ENCODE measurements at regions not wholly inside any gene's neighbourhood (a gene's known extent, or its start where the extent isn't known, plus 50 kb on each side); places are given as distances from the start of the nearest gene placed in this dataset.

DNA sequence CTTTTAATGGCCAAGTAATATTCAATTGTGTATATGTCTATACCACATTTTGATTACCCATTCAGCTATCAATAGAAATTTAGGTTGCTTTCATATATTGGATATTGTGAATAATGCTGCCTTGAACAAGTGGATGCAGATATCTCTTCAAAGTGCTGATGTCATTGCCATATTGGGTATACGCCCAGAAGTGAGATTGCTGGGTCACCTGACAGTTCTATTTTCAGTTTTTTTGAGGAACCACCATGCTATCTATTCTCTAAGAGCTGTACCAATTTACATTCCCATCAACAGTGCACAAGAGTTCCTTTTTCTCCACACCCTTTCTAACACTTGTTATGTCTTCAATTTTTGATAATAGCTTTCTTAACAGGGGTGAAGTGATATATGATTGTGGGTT is 306.9 kb downstream of the ZNF516 start:
- DNase-seq (no peak), ATAC-seq (no peak)
- Mint-ChIP-seq H3K4me3 (no peak overlapping the region), H3K36me3 (ENCODE audit: low read depth) (no peaks in the 10 kb centered on the region), H3K9me3 (peaks cover 4% of the 10 kb centered on the region), H3K4me1 (no peaks in the 10 kb centered on the region), H3K27ac (no peak overlapping the region), H3K27me3 (peaks cover 5% of the 10 kb centered on the region)

DNA sequence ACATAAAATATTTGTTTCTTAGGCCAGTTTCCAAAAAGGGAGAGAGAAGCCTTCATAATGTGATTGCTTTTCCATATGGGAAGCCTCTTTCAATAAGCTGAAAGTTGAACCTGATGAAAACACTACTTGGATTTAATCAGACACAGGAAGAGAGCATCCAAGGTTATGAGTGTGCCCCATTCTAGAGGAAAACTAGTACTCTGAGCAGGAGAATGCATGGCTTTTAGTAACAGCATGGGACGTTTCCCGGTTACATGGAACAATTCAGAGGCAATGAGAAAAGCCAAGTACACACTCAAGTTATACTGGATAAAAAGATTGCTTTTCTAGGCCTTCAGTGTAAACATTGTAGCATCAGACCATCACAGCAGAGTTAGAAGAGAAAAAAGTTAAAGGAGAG is 315.8 kb downstream of the ZNF516 start:
- DNase-seq (no peak), ATAC-seq (no peak)
- no peak overlapping the region for H3K4me3 Mint-ChIP-seq
- H3K27me3 Mint-ChIP-seq: peaks cover 2% of the 10 kb centered on the region
- H3K27ac Mint-ChIP-seq: no peak overlapping the region
- no peaks in the 10 kb centered on the region for H3K9me3 Mint-ChIP-seq
- no peaks in the 10 kb centered on the region for H3K4me1 Mint-ChIP-seq
- H3K36me3 Mint-ChIP-seq (ENCODE audit: low read depth): no peaks in the 10 kb centered on the region

DNA sequence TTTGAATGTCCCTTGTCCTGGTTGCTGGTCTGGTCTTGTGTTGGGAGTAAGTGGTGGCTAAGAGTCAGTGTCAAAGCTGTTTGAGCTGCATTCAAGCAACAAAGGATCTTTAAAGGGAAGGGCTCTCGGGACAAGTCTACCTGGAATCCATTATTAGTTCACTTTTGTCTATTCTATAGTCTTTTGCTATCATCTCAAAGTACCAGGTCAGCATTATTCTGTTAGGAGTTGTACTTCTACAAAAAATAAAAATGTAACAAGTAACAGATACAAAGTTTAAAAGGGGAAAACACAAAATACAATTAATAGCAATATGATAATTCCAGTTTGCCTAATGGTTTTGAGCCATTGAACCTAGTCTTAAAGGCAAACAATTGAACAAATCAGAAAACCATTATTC is 317.9 kb downstream of the ZNF516 start:
- ATAC-seq (no peak), DNase-seq (no peak)
- H3K27ac Mint-ChIP-seq: no peak overlapping the region
- H3K27me3 Mint-ChIP-seq: peaks cover 4% of the 10 kb centered on the region
- no peaks in the 10 kb centered on the region for H3K36me3 Mint-ChIP-seq (ENCODE audit: low read depth)
- H3K4me3 Mint-ChIP-seq: no peak overlapping the region
- no peaks in the 10 kb centered on the region for H3K9me3 Mint-ChIP-seq
- H3K4me1 Mint-ChIP-seq: no peaks in the 10 kb centered on the region

DNA sequence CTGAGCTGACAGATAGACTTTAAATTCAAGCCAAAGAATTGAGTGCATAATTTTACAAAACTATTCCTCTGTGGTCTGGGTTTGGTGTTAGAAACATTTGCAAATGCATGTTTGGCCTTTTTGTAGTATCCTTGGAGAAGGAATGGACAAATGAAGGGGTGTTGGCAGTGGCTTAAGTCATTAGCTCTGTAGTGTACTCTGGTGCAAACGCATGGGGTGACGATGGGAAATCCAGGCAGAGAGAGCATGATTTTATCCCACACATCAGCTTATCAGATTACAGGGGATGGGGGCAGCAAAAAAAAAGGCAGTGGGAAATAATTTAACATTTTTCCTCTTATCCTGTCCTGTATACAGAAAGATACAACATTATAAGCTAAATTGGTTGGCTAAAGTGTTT is 320.6 kb downstream of the ZNF516 start:
- no peak for ATAC-seq
- DNase-seq: no peak
- no peaks in the 10 kb centered on the region for H3K4me1 Mint-ChIP-seq
- no peaks in the 10 kb centered on the region for H3K9me3 Mint-ChIP-seq
- peaks cover 4% of the 10 kb centered on the region for H3K27me3 Mint-ChIP-seq
- no peak overlapping the region for H3K4me3 Mint-ChIP-seq
- H3K36me3 Mint-ChIP-seq (ENCODE audit: low read depth): no peaks in the 10 kb centered on the region
- no peak overlapping the region for H3K27ac Mint-ChIP-seq

DNA sequence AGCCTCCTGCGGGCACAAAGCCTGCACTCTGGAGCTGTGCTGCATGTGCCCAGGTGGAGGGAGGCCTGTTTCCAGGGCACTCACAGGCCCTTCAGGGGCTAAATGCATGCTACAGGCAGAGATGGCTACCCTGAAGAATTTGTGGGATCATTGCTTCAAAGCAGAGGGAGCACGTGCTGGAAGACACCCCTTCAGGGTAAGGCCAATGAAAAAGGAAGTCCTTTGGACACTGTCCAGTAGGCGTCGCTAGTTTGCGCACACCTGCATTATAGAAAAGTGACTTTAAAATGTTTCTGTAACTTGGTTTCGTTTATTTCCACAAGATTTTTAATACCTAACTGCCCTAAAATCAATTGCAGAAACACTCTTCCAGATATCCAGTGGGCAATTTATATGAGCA is 325.3 kb downstream of the ZNF516 start:
- Mint-ChIP-seq H3K9me3 (no peaks in the 10 kb centered on the region), H3K27me3 (peaks cover 2% of the 10 kb centered on the region), H3K4me3 (no peak overlapping the region), H3K27ac (no peak overlapping the region), H3K36me3 (ENCODE audit: low read depth) (no peaks in the 10 kb centered on the region), H3K4me1 (no peaks in the 10 kb centered on the region)
- DNase-seq: no peak
- ATAC-seq: no peak

DNA sequence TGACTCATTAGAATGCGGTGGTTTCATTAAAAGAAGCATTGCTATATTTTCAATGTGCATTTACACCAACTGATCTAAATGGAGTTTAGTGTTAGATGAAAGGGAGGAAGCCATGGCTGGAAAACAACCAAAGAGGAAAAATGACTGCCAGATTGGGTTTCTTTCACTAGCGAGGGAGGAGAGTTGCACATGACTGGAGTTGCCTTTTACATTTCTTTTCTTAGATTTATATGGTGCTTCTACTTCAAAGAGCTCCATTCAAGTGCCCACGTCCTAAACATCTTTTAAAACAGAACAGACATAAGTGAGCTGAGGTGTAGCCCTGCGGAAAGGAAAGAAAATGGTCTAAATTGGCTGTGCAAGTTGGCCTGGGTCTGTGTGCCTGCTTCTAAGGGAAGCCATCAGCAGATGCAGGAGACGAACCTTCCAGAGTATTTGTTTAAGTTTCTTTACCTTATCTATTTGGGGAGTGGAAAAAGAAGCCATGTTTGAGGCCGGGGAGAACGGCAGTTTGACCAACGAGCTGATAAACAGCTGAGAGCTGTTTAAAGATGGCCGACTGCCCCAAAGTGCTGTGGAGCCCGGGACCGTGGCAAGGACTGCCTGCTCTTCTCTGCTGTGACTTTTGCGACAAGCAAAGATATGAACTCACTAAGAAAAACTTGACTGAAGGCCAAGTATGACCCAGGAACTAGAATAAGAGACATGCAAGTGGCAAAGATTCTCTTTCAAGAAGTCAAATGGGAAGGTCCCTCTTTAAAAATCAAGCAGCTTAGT is 327.0 kb downstream of the ZNF516 start:
- ATAC-seq: no peak
- H3K27me3 Mint-ChIP-seq: peaks cover 1% of the 10 kb centered on the region
- H3K36me3 Mint-ChIP-seq (ENCODE audit: low read depth): no peaks in the 10 kb centered on the region
- DNase-seq: no peak
- no peaks in the 10 kb centered on the region for H3K4me1 Mint-ChIP-seq
- no peaks in the 10 kb centered on the region for H3K9me3 Mint-ChIP-seq
- H3K27ac Mint-ChIP-seq: no peak overlapping the region
- no peak overlapping the region for H3K4me3 Mint-ChIP-seq

DNA sequence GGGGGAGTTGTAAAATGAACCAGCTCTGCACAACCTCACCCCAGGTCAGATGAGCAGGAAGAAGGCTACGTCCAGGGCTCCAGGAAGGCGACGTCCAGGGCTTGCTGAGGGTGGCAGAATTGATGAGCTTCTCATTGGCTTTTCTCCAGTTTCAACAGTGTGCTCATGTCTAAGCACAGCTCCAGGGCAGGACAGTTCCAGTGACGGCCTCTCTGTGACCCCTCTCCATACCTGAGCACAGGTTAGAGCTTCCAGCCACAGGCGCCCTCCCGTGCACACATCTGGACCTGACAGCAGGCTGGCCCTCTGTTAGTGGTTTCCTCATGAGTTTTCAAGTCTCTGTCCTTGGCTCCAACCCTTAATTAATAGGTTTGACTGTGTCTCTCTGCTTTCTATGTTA is 327.6 kb downstream of the ZNF516 start:
- H3K4me3 Mint-ChIP-seq: no peak overlapping the region
- peaks cover 1% of the 10 kb centered on the region for H3K27me3 Mint-ChIP-seq
- no peaks in the 10 kb centered on the region for H3K4me1 Mint-ChIP-seq
- H3K9me3 Mint-ChIP-seq: no peaks in the 10 kb centered on the region
- H3K36me3 Mint-ChIP-seq (ENCODE audit: low read depth): no peaks in the 10 kb centered on the region
- no peak for ATAC-seq
- DNase-seq: no peak
- H3K27ac Mint-ChIP-seq: no peak overlapping the region

DNA sequence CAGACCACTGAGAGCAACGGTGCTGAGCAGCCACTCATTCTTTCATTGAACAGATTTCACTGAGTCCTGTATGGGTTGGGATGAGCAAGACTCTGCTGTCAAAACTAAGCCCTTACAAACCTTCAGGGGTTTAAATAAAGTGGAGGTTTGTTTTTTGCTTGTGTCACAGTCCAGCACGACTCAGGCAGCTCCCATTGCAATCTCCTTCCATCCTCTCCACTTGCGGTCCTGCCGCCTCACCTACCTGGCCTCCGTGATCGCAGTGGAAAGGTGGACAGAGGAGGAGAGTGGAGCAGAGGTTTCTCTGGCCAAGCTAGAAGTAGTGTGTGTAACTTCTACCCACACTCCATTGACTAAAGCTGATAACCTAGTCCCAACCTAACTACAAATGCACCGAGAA is 332.2 kb downstream of the ZNF516 start:
- ATAC-seq: no peak
- Mint-ChIP-seq H3K27ac (no peak overlapping the region), H3K27me3 (peaks cover 4% of the 10 kb centered on the region)

DNA sequence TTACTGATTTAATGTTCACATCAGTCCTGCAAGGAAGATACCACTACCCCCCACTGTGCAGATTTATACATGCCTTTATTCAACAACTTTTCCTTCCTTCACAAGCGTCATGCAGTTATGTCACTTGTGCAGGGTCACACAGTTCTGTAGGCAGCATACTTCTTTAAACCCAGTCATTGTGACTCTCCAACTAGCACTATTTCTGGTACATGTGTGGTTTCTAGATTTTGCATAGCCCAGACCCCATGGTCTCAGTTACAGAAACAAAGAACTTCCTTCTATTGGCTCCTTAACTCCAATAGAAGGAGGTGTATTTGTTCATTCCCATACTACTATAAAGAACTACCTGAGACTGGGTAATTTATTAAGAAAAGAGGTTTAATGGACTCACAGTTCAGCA is 333.1 kb downstream of the ZNF516 start:
- H3K4me1 Mint-ChIP-seq: no peaks in the 10 kb centered on the region
- no peak overlapping the region for H3K27ac Mint-ChIP-seq
- DNase-seq (no peak), ATAC-seq (no peak)
- H3K27me3 Mint-ChIP-seq: peaks cover 4% of the 10 kb centered on the region
- no peaks in the 10 kb centered on the region for H3K9me3 Mint-ChIP-seq
- H3K36me3 Mint-ChIP-seq (ENCODE audit: low read depth): no peaks in the 10 kb centered on the region
- H3K4me3 Mint-ChIP-seq: no peak overlapping the region

More for the DNA sequence above, 332.2 kb downstream of the ZNF516 start:
- no peaks in the 10 kb centered on the region for H3K4me1 Mint-ChIP-seq
- no peak for DNase-seq
- no peaks in the 10 kb centered on the region for H3K36me3 Mint-ChIP-seq (ENCODE audit: low read depth)
- H3K4me3 Mint-ChIP-seq: no peak overlapping the region
- no peaks in the 10 kb centered on the region for H3K9me3 Mint-ChIP-seq

DNA sequence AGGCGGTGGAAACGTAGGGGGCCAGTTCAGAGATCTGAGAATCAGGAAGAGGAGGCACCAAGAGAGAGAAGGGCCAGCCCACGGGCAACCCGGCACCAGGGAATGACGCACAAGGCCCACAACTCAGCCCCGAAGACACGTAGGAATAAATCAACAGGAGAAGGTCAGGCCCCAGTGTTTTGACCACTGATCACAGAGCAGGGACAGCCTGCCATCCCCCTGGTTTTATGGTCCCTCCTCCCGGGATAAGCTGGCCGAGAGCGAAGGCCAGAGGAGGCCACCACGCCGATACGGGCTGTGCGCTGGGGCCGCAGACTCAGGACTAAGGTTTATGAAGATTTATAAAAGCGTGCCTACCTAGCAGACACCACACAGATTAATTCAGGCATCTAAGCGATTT is 341.4 kb downstream of the ZNF516 start:
- Mint-ChIP-seq H3K27ac (no peak overlapping the region), H3K4me1 (no peaks in the 10 kb centered on the region), H3K9me3 (no peaks in the 10 kb centered on the region), H3K36me3 (ENCODE audit: low read depth) (no peaks in the 10 kb centered on the region), H3K4me3 (no peak overlapping the region), H3K27me3 (peaks cover 2% of the 10 kb centered on the region)
- ATAC-seq (no peak), DNase-seq (no peak)

DNA sequence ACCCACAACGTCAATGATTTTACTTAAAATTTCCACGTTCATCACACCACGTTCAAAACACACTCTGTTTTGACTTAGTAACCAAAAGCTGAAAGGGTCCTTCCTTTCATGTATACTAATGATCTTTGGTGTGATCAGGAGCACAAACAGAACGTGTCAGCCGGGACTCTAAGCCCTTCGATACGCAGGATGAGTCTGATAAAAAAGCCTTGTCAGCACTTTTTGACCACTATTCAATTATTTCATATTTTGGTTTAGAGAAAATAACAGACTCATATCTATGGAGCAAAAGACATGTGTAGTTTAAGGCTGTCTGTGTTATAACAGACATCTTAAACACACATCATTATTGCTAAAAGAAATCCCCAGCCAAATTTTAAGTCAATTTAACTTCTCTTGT is 345.3 kb downstream of the ZNF516 start:
- Mint-ChIP-seq H3K36me3 (ENCODE audit: low read depth) (no peaks in the 10 kb centered on the region), H3K4me3 (no peak overlapping the region), H3K4me1 (no peaks in the 10 kb centered on the region), H3K27me3 (peaks cover 2% of the 10 kb centered on the region), H3K9me3 (no peaks in the 10 kb centered on the region), H3K27ac (no peak overlapping the region)
- DNase-seq: no peak
- no peak for ATAC-seq

DNA sequence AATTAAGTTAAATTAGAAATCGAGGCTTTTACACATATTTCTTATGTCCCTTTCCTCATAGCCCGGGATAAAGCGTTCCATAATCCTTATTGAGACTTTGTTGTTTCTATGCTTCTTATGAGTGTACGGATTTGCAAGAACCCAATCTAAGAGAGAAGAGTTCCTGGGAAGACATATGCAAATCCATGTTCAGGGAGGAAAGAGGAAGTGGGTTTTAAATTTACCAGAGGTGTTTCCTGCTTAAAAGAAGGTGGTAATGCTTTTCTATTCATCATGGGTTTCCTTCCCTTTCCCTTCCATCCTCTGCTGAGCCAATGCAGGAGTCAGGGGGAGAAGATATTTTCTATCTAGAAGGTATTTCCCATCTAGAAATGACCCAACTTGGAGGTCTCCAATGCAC is 345.8 kb downstream of the ZNF516 start:
- Mint-ChIP-seq H3K27ac (no peak overlapping the region), H3K4me3 (no peak overlapping the region), H3K36me3 (ENCODE audit: low read depth) (no peaks in the 10 kb centered on the region), H3K27me3 (peaks cover under 1% of the 10 kb centered on the region), H3K4me1 (no peaks in the 10 kb centered on the region), H3K9me3 (no peaks in the 10 kb centered on the region)
- DNase-seq: no peak
- ATAC-seq: no peak

DNA sequence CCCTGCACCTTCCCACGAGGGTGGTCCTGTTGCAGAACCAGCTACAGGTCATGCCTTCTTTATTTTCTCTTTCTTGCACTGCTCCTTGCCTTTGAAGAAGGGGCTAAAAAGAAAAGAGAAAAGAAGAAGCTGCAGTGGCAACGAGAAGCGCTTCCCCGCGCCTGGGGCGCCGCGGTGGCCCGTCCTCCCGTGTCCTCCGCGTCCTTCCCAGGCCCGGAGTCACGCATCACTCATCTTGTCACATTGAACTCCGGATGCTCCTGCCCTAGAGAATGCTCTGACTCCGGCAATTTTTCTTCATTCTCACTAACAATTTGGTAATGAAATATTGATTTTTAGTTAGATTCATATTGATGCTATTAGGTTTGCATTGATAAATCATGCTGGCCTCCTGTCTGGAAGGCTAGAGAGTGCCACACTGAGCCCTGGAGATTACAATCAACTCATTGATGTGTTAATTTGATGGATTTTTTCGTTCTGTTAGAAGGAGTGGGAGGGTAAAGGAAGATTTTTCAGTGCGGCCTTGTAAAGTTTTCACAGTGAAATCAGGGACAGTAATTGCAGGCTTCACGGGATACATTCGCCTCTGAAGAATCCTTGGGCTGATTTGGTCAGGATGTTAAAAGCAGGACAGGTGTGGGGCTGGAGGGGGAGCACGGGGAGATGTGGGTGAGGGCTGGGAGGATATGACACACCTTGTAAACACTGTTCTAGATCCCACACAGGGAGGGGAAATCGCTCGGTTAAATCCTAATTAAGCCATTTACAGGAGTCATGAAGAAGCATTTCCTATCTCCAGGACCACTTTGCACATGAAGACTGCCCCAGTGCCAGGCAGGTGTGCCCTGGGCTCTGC is 349.3 kb downstream of the ZNF516 start:
- no peaks in the 10 kb centered on the region for H3K27me3 Mint-ChIP-seq
- H3K9me3 Mint-ChIP-seq: no peaks in the 10 kb centered on the region
- H3K27ac Mint-ChIP-seq: no peak overlapping the region
- DNase-seq (no peak), ATAC-seq (no peak)
- no peak overlapping the region for H3K4me3 Mint-ChIP-seq
- no peaks in the 10 kb centered on the region for H3K4me1 Mint-ChIP-seq
- no peaks in the 10 kb centered on the region for H3K36me3 Mint-ChIP-seq (ENCODE audit: low read depth)

DNA sequence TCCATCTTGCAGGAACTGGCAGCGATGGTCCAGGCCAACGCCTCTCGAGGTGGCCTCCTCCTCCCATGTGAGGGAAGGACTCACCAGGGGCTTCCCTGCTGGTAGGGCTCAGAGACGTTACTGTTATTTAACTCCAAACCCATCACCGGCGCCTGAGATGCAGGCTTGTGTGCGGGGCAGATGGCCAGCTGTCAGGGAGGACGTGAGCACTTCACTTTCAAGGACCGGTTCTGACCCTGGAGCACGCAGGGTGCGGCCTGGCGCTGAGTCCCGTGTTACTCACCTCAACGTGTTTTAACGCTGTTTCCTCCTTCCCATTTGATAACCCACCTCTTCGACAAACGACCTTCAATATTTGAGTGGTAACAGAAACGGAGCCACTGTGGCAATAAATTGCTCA is 350.2 kb downstream of the ZNF516 start:
- Mint-ChIP-seq H3K27me3 (peaks cover 3% of the 10 kb centered on the region), H3K9me3 (peaks cover 6% of the 10 kb centered on the region), H3K4me1 (no peaks in the 10 kb centered on the region), H3K27ac (no peak overlapping the region), H3K4me3 (no peak overlapping the region), H3K36me3 (ENCODE audit: low read depth) (no peaks in the 10 kb centered on the region)
- ATAC-seq (no peak), DNase-seq (no peak)

DNA sequence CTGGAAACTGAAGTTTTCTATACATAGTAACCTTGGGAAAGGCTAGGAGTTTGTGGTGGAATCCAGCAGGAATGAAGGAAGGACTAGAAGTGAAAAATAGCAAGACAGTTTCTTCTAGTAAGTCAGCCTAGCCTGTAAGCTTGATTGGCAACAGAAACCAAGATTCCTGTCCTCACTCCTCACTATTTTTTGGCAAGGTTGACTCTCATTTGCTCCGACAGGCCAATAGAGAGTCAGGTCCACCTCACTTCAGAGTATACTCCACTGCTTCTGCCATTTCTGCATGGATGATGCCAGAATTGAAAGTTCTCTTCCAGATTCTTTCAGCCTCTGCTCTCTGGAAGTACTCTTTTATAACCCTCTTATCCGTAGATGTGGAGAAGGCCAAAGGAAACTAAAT is 352.4 kb downstream of the ZNF516 start:
- peaks cover 3% of the 10 kb centered on the region for H3K27me3 Mint-ChIP-seq
- no peak overlapping the region for H3K4me3 Mint-ChIP-seq
- no peak overlapping the region for H3K27ac Mint-ChIP-seq
- DNase-seq (no peak), ATAC-seq (no peak)
- H3K9me3 Mint-ChIP-seq: peaks cover 6% of the 10 kb centered on the region
- no peaks in the 10 kb centered on the region for H3K36me3 Mint-ChIP-seq (ENCODE audit: low read depth)
- H3K4me1 Mint-ChIP-seq: no peaks in the 10 kb centered on the region

Data from activated naive CD8-positive, alpha-beta T cell treated with anti-CD3 and anti-CD28 coated beads, Interleukin-2, amount 50 U/mL, for 24 hours (primary cell).